ENCODE measurements at regions not wholly inside any gene's neighbourhood (a gene's known extent, or its start where the extent isn't known, plus 50 kb on each side); places are given as distances from the start of the nearest gene placed in this dataset.

DNA sequence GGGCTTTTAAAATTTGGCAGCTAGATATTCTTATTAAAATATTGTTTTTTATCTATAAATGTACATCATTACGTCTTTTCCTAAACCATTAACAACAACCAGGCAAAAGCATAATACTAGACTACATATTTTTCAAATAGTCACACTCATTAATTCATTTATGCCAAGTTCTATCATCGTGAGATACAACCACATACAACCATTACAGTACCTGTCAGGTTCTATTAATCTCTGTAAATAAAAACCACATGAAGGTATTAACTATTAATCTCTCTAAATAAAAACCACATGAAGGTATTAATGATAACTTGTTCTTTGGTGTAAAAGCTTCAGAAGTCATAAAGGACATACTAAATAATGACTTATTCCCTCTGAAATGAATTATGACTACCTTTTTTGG lies 432.7 kb downstream of the TMX3 start:
- TF ChIP-seq, protein P1, sequence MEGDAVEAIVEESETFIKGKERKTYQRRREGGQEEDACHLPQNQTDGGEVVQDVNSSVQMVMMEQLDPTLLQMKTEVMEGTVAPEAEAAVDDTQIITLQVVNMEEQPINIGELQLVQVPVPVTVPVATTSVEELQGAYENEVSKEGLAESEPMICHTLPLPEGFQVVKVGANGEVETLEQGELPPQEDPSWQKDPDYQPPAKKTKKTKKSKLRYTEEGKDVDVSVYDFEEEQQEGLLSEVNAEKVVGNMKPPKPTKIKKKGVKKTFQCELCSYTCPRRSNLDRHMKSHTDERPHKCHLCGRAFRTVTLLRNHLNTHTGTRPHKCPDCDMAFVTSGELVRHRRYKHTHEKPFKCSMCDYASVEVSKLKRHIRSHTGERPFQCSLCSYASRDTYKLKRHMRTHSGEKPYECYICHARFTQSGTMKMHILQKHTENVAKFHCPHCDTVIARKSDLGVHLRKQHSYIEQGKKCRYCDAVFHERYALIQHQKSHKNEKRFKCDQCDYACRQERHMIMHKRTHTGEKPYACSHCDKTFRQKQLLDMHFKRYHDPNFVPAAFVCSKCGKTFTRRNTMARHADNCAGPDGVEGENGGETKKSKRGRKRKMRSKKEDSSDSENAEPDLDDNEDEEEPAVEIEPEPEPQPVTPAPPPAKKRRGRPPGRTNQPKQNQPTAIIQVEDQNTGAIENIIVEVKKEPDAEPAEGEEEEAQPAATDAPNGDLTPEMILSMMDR (IDR thresholded peaks at IDR 0.05) = no peak
- no peak for TF ChIP-seq EZH2phosphoT487 (IDR thresholded peaks at IDR 0.05)
